CD4-positive, alpha-beta T cell treated with Interleukin-12 subunit alpha and Interleukin-12 subunit beta, for 1 hour (primary cell): ENCODE measurements at regions not wholly inside any gene's neighbourhood (a gene's known extent, or its start where the extent isn't known, plus 50 kb on each side); places are given as distances from the start of the nearest gene placed in this dataset.

Source experiments
- DNase-seq: peaks from one replicate; pipeline ENCODE4 v3.0.0-alpha.2; 2020

DNA sequence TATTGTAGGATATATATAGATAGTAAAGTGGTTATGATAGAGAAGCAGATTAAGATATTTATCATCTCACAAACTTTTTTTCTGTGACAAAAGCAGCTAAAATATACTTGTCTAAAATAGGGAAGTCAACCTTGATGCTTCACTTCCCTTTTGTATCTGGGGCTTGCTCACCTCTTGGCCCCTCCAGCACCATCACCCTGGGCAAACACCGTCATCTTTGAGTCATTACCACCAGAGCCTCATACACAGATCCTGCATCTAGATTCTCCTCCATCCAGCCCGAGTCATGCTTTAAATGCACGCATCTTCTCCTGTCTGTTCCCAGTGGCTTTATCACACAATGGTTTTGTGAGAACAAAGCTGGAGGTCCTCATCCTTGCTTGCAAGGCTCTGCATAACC lies 1062.7 kb upstream of the EEF2KMT start:
- DNase-seq, result no peak

DNA sequence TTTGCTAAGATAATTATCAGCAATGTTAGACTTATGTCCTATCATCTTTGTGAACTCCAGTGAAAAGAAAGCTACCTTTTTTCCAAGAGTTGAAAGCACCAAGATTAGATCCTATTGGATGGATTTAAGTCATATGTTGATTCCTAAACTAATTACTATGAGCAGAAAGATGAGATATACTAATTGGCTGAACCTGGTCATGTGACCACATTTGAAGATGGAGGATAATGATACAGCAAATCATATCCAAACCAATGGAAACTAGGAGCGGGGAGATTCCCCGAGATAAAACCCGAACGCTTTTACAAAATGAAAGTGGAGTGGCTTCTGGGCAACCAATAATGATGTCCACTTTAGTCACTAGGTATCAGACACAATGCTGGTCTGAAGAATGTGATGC lies 1060.2 kb upstream of the EEF2KMT start:
- no peak for DNase-seq

GRCh38 chr16:6155271-6155670 lies 1057.7 kb upstream of the EEF2KMT start:
- no peak for DNase-seq

- DNase-seq, result no peak
Observed at GRCh38 chr16:6153901-6154300, 1056.3 kb upstream of the EEF2KMT start.

DNA sequence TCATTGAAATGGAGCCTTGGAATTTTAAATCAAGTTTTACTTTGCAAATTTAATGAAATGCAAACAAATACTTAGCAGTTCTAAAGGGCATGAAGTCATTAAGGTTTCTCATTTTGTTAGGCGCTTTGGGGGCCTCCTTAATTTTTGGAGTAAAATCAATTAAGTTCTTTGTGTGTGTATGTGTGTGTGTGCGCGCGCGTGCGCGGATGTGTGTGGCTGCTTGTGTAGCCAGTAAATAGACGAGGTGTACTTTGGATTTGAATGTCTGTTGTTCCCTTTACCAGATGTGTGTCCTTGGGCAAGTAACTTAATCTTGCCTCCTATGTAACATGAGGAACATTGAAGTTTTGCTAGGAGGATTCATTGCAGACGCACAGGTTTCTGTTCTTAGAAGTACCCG lies 1051.4 kb upstream of the EEF2KMT start:
- no peak for DNase-seq

DNA sequence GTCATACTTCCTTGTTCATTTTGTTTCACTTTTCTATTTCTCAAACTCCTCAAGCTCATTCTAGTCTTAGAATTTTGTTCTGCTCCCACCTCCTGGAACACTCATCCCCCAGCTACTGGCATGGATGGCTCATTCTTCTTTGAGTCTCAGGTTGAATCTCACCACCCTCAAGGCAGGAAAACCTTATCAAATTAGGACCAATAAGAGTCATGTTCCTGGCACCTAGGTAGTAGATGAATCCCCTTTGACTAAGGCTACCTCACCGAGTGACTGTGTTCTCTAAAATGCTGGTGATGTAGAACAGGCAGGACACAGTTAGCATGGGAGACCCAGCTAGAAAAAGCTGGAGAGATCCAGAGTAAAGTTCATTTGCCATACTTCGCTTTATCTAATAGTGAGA lies 1050.8 kb upstream of the EEF2KMT start:
- no peak for DNase-seq

GRCh38 chr16:6146874-6147425 lies 1049.4 kb upstream of the EEF2KMT start:
- DNase-seq, result no peak

DNA sequence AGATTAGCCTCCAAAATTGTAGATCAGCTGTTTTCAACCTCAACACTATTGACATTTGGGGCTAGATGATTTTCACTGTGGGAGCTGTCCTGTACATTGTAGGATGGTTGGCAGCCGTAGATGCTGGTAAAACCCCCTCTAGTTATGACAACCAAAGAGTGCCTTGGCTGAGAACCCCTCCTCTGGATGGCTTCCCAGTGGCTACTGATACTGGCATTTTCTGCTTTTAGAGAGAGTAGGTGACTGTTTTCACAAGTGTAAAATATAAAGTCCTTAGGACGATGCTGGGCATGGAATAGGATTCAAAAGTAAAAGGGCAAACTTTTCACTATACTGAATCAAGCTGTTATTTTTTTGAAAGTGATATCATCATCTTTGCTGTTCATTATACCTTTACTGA lies 1048.8 kb upstream of the EEF2KMT start:
- no peak for DNase-seq

DNA sequence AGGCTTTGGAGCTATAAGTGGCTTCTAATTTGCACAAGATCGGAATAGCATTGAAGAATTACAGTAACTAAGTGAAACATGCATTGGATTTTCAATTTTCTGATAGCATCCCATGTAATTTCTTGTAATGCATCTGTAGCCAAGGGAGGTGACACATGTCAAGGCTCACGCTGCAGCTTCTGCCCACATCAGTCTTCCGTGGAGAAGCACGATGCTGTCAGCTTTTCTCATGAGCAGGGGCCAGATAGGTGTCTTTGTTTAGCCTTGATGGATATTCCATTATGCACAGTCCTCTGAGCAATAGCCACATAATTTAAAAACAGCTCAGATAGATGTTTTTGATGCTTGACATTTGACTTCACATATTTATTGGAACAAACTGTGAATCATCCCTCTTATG lies 1046.9 kb upstream of the EEF2KMT start:
- no peak for DNase-seq

DNA sequence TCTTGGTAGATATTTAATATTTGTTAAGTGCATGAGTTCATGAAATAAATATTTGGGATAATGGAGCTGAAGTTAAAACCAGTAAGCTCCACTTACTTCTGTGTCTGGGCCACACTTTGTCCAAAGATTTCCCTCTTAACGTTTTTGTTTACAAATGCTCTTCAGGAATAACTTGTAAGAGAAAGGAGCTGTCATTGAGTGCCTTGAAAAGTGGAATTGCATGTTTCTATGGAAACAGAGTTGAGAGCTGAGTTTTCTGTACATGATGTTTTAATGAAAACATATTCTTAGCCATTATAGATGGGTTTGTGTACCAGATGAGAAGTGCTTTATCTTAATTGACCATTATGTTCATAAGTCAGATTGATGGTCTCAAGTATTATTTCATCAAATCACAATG lies 1045.4 kb upstream of the EEF2KMT start:
- no peak for DNase-seq

DNA sequence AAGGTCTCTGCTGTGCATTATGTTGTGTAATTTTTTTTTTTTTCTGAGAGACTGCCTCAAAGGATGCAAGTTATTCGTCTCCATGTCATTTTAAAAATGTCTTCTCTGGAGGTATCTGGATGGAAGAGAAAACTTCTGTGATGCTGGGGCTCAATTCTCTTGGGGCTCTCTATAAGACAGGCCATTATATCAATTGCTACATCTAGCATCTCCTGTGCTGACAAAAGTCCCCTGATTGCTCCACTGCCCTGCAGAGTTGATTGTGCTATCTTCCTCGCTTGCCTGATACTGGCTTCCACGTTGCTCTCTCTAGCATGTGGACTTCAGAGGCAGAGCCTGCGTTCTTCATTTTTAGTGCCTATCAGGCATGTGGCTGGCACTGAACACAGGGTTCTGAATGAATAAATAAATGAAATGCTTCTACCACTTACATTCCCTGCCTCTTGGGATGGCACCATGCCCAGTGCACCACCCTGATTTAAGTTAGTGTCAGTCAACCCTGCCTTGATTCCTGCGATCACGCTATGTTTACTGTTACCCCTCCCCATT lies 1035.5 kb upstream of the EEF2KMT start:
- no peak for DNase-seq

GRCh38 chr16:6132121-6132520 lies 1034.5 kb upstream of the EEF2KMT start:
- no peak for DNase-seq

DNA sequence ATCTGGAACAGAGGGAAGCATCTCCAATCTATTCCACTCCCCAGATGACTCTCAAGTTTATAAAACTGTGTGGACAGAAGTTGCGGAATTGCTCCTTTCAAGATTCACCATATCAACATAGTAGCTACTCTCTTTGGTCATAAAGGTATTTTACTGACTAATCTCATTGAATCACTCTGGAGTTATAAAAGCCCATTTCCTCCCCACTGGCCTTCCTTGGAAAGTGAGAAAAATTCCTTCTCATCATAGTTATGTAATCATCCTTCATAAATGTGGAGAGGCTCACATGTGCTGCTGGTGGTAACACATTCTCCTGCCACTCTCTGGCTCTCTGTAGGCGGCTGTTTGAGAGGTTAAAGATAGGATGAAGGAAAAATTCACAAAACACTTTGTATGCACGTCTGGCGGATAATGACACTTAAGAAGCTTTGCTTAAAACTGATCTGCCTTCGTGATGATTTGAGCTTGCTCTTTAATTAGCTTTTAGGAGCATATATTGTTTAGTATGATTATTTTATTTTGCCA lies 1034.0 kb upstream of the EEF2KMT start:
- DNase-seq, result no peak

DNA sequence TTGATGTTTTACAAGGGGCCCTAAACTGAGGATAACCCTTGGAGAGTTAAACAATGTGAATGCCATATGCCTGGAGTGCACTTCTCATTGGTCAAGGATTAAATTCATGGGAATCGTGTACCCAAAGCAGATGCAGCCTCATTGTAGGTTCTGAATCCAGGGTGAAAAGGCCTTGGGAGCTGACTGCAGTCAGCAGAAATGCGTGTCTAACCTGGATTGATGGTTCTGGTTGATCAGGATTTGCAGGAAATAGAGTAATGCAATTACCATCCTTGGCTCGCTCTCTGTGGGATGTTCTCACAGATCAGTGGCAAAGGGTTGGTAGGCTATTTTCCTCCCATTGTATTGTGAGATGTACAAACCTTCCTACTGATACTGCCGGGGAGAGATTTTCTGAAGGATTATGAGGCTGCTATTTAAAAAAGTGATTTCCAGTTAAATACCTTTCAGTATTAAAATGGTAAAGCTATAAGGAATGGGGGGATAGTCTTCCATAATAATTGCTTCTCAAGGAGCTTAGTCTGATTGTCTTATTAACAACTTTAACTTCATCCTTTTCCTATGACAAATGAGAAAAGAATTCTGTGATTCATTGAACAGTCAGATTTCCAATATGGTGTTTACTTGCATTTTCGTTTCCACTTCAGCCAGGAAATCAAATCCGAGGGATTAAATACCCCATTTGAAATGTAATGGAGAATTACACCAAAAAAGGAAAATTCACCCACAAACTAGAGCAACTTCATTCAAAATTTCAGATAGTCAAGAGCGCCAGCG lies 1028.1 kb upstream of the EEF2KMT start:
- no peak for DNase-seq

DNA sequence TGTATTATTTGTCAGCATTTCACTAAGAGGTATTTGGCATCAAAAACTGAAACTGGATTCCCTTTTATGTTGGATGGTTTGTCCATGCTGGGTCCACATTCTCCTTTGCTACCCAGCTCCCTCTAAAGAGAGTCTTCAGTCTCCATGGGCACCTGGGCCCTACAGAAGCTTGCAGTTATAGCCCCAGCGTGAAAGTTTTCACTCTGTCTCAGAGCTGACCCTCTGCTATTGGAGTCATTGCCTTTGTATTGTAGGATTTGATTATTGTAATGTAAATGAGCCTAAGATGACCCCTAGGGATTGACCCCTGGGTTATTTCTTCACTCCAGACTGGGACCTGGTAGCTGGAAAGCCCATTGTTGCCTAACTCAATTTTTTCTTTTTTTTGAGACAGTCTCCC lies 1026.5 kb upstream of the EEF2KMT start:
- no peak for DNase-seq

GRCh38 chr16:6122401-6122800 lies 1024.8 kb upstream of the EEF2KMT start:
- DNase-seq, result no peak

DNA sequence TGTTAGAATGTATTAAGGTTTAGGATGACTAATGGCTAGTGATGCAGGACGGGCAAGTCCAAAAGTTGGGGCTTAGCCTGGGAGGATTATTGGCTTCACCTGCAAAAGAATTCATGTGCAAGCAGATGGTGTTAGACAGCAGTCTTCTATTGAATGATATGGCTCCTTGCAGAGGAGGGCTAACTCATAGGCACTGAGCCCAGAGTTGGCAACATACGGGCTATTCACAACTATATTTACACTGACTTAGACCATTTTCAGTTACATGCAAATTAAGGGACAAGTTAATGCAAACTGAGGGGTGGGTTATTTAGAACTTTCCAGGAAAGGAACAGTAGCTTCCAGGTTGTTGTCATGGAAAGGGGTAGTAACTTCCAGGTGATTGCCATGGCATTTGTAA lies 1017.1 kb upstream of the EEF2KMT start:
- DNase-seq, result no peak

- no peak for DNase-seq
Observed at GRCh38 chr16:6113749-6114148, 1016.2 kb upstream of the EEF2KMT start.

- DNase-seq, result no peak
Observed at GRCh38 chr16:6112700-6113099, 1015.1 kb upstream of the EEF2KMT start.

DNA sequence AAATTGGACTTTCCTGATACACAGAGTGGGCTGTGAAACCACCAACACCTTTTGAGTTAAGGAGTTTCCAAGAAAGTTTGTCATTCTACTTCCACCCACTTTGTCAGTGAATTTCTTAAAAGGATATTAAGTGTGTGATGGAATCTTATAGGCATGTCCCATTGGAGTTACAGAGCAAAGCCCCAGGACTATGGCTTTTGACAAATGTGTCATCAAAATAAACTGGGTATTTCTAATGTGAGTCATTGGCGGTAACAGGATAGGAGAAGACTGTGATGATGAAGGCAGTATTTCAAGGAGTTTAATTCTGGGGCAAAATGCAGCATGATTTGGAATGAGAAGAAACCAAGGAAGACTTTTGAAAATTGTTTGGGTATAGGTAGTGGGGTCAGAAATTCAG lies 1013.8 kb upstream of the EEF2KMT start:
- no peak for DNase-seq

- no peak for DNase-seq
Observed at GRCh38 chr16:6110346-6110745, 1012.8 kb upstream of the EEF2KMT start.

DNA sequence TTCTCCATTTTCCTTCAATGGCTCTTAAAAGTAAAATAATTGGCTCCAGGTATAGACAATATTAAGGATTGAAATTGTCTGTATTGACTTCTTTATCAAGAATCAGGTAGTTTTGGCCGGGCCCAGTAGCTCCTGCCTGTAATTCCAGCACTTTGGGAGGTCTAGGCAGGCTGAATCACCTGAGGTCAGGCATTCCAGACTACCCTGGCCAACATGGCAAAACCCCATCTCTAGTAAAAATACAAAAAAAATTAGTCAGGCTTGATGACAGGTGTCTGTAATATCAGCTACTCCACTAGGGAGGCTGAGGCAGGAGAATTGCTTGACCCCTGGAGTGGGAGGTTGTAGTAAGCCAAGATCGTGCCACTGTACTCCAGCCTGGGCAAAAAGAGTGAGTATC lies 1008.5 kb upstream of the EEF2KMT start:
- DNase-seq, result no peak

GRCh38 chr16:6105115-6105514 lies 1007.5 kb upstream of the EEF2KMT start:
- DNase-seq, result no peak

DNA sequence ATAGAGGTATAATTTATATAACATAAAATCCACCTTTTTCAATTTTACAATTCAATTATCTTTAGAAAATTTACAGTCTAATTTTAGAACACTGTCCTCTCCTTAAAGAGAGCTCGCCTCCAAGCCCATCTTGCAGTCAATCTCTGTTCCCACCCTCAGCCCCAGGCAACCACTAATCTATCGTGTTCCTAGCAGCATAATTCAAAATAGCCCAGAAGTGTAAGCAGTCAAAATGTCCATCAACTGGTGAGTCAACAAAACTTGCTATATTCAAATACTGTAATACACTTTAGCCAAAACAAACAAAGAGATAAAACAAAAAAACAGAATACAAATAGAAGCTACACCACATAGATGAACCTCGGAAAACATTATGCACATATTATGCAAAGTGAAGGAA lies 1006.8 kb upstream of the EEF2KMT start:
- no peak for DNase-seq

DNA sequence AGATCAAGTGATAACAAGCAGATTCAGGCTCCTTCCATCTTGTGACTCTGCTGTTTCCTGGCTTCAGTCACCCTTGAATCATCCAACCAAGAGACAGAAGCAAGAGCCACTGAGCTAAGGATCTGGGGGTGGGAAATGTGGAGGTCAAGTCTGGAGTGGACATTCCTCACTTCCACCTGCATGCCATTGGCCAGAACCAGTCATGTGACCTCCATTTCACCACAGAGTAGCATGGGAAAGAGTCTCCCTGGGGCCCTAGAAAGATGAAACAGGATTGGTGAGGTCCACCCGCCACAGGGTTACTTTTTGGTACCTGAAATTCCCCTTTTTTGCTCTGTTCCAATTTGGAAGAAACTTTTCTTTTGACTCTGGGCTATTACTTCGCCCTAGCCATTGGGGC lies 1006.0 kb upstream of the EEF2KMT start:
- no peak for DNase-seq
